ENCODE measurements at regions not wholly inside any gene's neighbourhood (a gene's known extent, or its start where the extent isn't known, plus 50 kb on each side); places are given as distances from the start of the nearest gene placed in this dataset.

GRCh38 chr12:13769966-13770365 lies 211.4 kb downstream of the GRIN2B start:
- TF ChIP-seq JUND (IDR thresholded peaks at IDR 0.05) (no peak), CTCF (IDR thresholded peaks at IDR 0.05; ENCODE audit: low read depth, low read length, missing input control) (no peak)

Measured in liver (tissue), 3 donors.